ENCODE measurements at regions not wholly inside any gene's neighbourhood (a gene's known extent, or its start where the extent isn't known, plus 50 kb on each side); places are given as distances from the start of the nearest gene placed in this dataset.
"Not testable (repeated sequence)": the region's sequence is repeated elsewhere in the genome, so short reads cannot be mapped to it uniquely, and the experiment has no call there.

DNA sequence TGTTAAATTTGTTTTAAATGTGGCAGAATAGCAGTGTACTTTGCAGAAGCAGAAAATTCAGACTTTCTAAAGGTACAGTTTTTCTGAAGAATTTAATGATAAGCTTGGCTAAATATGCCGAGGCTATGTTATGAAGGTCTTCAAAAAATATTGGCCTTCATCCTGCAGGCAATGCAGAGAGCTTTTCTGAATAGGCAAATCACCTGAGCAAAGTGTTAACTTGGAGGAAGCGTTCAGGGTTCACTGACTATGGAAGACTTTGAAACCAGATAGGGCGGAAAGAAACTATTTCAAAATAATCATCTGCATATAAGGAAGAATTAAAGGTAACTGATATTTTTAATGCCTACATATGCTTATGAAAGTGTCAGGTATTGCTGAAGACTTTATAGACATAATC is 133.7 kb upstream of the SETBP1 start:
- no peak for DNase-seq (ENCODE audit: low spot score)

- DNase-seq (ENCODE audit: low spot score): no peak
Measured at GRCh38 chr18:44548291-44549221, 132.1 kb upstream of the SETBP1 start.

- no peak for DNase-seq (ENCODE audit: low spot score)
Measured at GRCh38 chr18:44552706-44553105, 128.0 kb upstream of the SETBP1 start.

DNA sequence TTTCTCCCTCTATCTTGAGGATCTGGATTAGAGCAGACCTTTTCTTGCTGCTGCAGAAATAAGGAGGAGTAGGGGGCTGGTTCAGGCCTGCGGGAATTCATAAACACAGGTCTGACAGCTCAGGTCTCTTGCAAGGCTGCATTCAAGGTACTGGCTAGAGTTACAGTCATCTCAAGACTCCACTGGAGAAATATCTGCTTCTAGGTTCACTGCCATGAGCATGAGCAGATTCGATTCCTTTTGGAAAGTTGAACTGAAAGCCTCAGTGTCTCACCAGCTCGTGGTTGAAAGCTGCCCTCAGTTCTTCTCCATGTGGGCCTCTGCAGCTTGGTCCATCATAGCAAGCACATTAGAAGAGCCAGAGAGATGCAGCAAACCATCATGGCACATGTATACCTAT is 124.4 kb upstream of the SETBP1 start:
- DNase-seq (ENCODE audit: low spot score): no peak

- DNase-seq (ENCODE audit: low spot score): no peak
Measured at GRCh38 chr18:44557616-44558151, 123.0 kb upstream of the SETBP1 start.

DNA sequence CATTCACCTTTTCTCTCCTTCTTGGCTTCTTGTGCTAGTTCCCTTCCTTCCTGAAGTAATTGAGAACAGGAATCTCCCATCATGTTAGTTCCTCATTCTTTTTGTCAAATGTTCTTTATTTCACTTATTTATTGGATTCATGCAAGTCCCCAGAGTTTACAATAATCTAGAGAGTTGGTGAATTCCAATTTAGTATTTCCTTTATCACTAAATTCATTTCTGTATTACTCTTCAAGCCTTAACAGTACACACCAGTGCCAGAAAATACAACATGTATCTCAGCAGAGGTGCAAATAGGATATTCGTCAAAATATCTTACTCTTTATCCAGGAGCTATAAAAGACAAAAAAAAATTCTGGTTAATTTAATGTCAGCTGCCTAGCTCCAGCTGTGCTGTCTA is 121.9 kb upstream of the SETBP1 start:
- no peak for DNase-seq (ENCODE audit: low spot score)

DNA sequence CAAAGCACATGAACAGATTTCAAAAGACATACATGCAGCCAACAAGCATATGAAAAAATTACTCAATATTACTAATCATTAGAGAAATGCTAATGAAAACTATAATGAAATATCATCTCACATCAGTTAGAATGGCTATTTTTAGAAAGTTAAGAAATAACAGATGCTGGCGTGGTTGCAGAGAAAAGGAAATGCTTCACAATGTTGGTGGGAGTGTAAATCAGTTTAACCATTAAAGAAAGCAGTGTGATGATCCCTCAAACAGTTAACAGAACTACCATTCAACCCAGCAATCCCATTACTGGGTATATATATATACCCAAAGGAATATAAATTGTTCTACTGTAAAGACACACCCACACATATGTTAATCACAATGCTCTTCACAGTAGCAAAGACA is 117.7 kb upstream of the SETBP1 start:
- DNase-seq (ENCODE audit: low spot score): no peak

- DNase-seq (ENCODE audit: low spot score): no peak
Measured at GRCh38 chr18:44564922-44565321, 115.8 kb upstream of the SETBP1 start.

GRCh38 chr18:44568342-44568741 is 112.3 kb upstream of the SETBP1 start:
- no peak for DNase-seq (ENCODE audit: low spot score)

DNA sequence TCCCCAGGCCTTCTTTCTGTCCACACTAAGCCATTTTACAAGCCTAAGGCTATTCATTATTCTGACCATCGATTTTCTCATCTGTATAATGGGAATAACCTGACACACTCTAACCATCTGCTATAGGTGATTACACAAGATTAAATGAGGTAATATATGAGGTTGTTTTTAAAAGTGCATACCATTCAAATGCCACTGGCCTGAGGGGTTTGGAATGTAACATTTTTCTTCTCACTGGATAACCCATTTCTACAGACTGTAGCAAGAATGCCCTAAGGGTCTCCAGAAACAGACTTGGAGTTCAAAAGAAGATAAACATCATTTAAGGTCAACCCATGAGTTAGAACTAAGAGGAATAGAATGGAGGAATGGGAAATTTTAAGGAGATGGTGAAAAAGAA is 111.7 kb upstream of the SETBP1 start:
- DNase-seq (ENCODE audit: low spot score): no peak

DNA sequence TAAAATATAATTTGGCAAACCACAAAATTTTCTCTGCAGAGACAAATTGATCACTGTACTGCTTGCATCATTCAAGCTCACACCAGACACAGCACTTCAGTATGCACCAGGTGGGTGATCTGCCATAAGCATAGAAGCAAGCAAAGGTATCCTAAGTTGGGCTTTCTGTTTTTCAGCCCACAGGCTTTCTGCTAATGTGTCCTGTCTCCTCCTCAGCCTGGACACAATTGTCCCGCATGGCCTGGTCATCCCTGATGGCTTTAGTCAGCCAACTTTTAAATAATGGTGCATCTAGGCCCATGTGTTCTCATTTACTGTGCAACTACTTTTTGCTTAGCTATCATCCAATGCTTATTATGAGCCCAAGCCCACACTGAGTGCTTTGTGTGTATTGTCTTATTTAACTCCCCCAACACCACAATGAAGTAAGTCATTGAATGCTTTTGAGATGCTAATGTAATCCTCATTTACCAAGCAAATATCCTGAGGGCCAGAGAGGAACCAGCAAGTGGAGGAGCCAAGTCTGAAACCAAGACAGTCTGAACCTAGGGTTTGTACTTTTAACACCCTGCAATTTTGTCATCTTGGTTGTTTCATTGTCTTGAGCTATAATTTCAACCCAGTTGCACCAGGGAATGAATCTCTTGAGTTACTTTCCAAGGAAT is 111.2 kb upstream of the SETBP1 start:
- DNase-seq (ENCODE audit: low spot score): no peak

DNA sequence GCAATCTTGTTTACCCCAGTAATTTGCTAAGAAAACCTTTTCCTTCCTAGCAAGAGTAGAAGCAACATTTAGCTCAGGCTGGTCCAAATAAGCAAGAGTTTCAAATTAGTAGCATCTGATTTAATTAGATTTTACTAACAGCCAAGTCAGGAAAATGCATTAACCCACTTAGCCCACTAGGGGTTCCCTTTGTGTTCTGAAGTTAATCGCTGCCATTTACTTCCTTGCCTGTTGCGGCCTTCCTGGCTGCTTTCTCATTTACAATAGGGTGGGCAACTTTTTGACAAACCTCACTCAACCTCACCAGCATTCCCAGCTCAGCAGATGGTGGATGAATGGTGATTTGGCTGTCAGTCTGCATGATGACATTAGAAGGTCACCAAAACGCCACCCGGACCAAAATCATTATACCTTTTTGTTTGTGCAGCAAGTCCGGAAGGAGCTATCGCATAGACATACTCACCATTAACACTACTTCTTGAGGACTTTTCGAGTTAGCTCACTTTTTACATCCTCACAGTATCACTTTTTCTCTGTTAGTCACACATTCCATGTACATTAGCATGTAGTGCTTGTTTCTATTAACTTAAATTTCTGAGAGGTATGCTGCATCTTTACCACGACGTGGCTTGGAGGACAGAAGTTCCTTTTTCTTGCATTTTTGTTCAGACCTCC is 101.5 kb upstream of the SETBP1 start:
- DNase-seq (ENCODE audit: low spot score): peak; percentile 4

- no peak for DNase-seq (ENCODE audit: low spot score)
Measured at GRCh38 chr18:44579745-44580144, 100.9 kb upstream of the SETBP1 start.

DNA sequence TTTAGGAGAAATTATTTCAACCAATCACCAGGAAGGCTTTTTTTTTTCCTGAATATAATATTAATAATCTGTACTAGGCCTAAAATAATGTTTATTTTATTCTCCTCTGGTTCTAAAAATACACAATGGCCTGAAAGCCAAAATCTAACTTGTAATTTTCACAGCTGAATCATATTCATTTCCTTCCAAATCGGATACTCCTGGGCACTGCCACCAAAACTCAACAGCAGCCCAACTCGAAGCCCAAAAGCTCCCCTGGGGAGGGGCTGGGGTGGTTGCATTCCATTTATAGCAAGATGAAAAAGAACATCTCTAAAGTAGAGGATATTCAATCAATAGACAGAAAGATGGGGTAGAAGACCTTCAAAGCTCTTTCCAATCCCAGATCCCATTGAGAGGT is 100.5 kb upstream of the SETBP1 start:
- no peak for DNase-seq (ENCODE audit: low spot score)

DNA sequence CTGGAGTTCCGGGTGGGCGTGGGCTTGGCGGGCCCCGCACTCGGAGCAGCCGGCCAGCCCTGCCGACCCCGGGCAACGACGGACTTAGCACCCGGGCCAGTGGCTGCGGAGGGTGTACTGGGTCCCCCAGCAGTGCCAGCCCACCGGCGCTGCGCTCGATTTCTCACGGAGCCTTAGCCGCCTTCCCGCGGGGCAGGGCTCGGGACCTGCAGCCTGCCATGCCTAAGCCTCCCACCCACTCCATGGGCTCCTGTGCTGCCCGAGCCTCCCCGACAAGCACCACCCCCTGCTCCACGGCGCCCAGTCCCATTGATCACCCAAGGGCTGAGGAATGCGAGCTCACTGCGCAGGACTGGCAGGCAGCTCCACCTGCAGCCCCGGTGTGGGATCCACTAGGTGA is 99.9 kb upstream of the SETBP1 start:
- DNase-seq (ENCODE audit: low spot score): not testable (repeated sequence)

DNA sequence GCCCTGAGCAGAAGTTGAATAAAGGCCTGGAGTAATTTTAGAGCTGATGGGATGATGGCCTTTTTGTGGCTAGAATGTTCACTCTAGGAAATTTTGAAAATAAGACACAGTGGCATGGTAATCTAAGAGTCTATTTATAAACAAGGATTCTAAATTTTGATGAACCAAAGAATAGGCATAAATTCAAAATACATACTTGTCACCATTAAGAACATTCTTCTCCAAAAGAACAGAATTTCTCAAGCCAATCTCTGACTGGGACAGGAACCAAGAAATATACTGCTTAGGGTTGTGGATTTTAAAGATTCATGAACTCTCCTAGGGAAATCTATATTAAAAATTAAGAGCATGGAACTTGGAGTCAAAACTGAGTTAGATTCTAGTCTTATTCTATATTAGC is 98.2 kb upstream of the SETBP1 start:
- DNase-seq (ENCODE audit: low spot score): no peak

DNA sequence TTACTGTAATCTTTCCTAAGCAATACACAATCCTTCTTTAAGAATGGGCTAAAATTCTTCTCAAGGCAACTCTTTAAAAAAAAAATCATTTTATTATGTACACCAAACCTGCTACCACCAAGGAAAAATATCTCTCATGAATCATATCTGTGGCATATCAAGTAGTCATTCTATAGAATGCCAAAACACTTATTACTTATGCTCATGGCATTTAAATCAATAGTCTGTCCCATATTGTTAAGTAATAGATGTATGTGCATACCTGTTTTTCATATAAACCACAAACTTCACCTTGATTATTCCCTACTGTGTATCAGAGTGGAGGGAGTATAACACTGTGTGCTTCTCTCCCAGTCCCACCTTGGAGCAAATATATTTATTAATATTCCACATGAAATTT is 95.8 kb upstream of the SETBP1 start:
- DNase-seq (ENCODE audit: low spot score): no peak

- no peak for DNase-seq (ENCODE audit: low spot score)
Measured at GRCh38 chr18:44586782-44587524, 93.7 kb upstream of the SETBP1 start.

- no peak for DNase-seq (ENCODE audit: low spot score)
Measured at GRCh38 chr18:44588508-44588907, 92.2 kb upstream of the SETBP1 start.

GRCh38 chr18:44589693-44590355 is 90.9 kb upstream of the SETBP1 start:
- peak; percentile 22 for DNase-seq (ENCODE audit: low spot score)

GRCh38 chr18:44590956-44591670 is 89.6 kb upstream of the SETBP1 start:
- no peak for DNase-seq (ENCODE audit: low spot score)

Data from hepatic stellate cell (primary cell).